SK-N-SH (cell line): ENCODE measurements at regions not wholly inside any gene's neighbourhood (a gene's known extent, or its start where the extent isn't known, plus 50 kb on each side); places are given as distances from the start of the nearest gene placed in this dataset.

Experiments used
- CTCF ChIA-PET: fragments of 300-600, 350-600 bp; formaldehyde crosslinking; extraction: SDS; loops from one replicate; lab custom pipeline; 2021; lab: Yijun Ruan, JAX
- POLR2A ChIA-PET: fragments of 350-600 bp; sonication (Branson Sonifier 250); formaldehyde crosslinking; extraction: SDS; loops from one replicate; lab custom pipeline; 2020; ENCODE audit warnings: antibody characterized with exemption, inconsistent platforms; lab: Yijun Ruan, JAX
- DNase-seq: peaks from one replicate; pipeline ENCODE4 v3.0.0; 2012
- H2AFZ ChIP-seq: fragments of 200-600 bp; sonication (generic); 2 replicates; pipeline ENCODE4 v1.8.1; 2016; ENCODE audit warnings: antibody characterized with exemption, mild to moderate bottlenecking, low read depth
- H3F3A ChIP-seq: fragments of 200-600 bp; sonication (generic); replicated peaks from 2 replicates; pipeline ENCODE3; 2016; ENCODE audit warnings: antibody characterized with exemption, mild to moderate bottlenecking; ENCODE audit not compliant: insufficient read depth
- H3K27ac ChIP-seq, 2 experiments: fragments of 200-500 bp in 1 of 2; fragments of 200-600 bp in 1 of 2; sonication (Bioruptor generic) in 1 of 2; sonication (generic), shearing (Covaris generic) in 1 of 2; 2 replicates each; pipeline versions ENCODE4 v1.5.1 to v1.6.1; 2014 to 2016; ENCODE audit warnings: low read depth in 2 of 2, inconsistent platforms in 1 of 2, low read length in 1 of 2, mild to moderate bottlenecking in 1 of 2, mixed read lengths in 1 of 2
- H3K27me3 ChIP-seq: fragments of 200-600 bp; sonication (generic), shearing (Covaris generic); 2 replicates; pipeline ENCODE4 v1.6.1; 2016; ENCODE audit warnings: mixed run types; ENCODE audit not compliant: insufficient read depth
- H3K36me3 ChIP-seq, 2 experiments: fragments of 200-500 bp in 1 of 2; fragments of 200-600 bp in 1 of 2; sonication (Bioruptor generic) in 1 of 2; sonication (generic) in 1 of 2; replicated peaks in 1 of 2; 2 replicates each; pipeline versions ENCODE3 to v1.5.1; 2014 to 2016; ENCODE audit warnings: low read length in 1 of 2, mild to moderate bottlenecking in 1 of 2; ENCODE audit not compliant: insufficient read depth in 2 of 2, control insufficient read depth in 1 of 2
- H3K4me1 ChIP-seq, 2 experiments: fragments of 200-500 bp in 1 of 2; fragments of 200-600 bp in 1 of 2; sonication (Bioruptor generic) in 1 of 2; sonication (generic), shearing (Covaris generic) in 1 of 2; 2 replicates each; pipeline versions ENCODE4 v1.5.1 to v1.6.1; 2014 to 2016; ENCODE audit warnings: low read depth in 1 of 2, low read length in 1 of 2, mixed run types in 1 of 2; ENCODE audit not compliant: insufficient read depth in 2 of 2, control insufficient read depth in 1 of 2
- H3K4me2 ChIP-seq: fragments of 200-600 bp; sonication (generic), shearing (Covaris generic); 2 replicates; pipeline ENCODE4 v1.6.1; 2017; ENCODE audit warnings: mixed run types
- H3K4me3 ChIP-seq, 2 experiments: fragments of 200-500 bp in 1 of 2; fragments of 200-600 bp in 1 of 2; sonication (Bioruptor generic) in 1 of 2; sonication (generic), shearing (Covaris generic) in 1 of 2; 2 replicates each; pipeline versions ENCODE4 v1.5.1 to v1.8.1; 2014 to 2016; ENCODE audit warnings: low read depth in 2 of 2, inconsistent platforms in 1 of 2, low read length in 1 of 2, mild to moderate bottlenecking in 1 of 2, mixed read lengths in 1 of 2, moderate library complexity in 1 of 2
- H3K79me2 ChIP-seq: fragments of 200-600 bp; sonication (generic); 2 replicates; pipeline ENCODE4 v1.8.1; 2017; ENCODE audit warnings: mild to moderate bottlenecking; ENCODE audit not compliant: insufficient read depth
- H3K9ac ChIP-seq: fragments of 200-600 bp; sonication (generic); 2 replicates; pipeline ENCODE4 v1.6.1; 2017; ENCODE audit warnings: mixed run types
- H3K9me2 ChIP-seq: fragments of 200-600 bp; sonication (generic); 2 replicates; pipeline ENCODE4 v1.6.1; 2017; ENCODE audit warnings: mixed run types
- H3K9me3 ChIP-seq: fragments of 200-600 bp; sonication (generic); 2 replicates; pipeline ENCODE4 v1.6.1; 2017; ENCODE audit warnings: mixed run types, mild to moderate bottlenecking, moderate library complexity
- H4K20me1 ChIP-seq: fragments of 200-600 bp; sonication (generic); 2 replicates; pipeline ENCODE4 v1.6.1; 2017; ENCODE audit warnings: mild to moderate bottlenecking, mixed run types; ENCODE audit not compliant: insufficient read depth
- CHD2 ChIP-seq: fragments of 150-350 bp; IDR thresholded peaks from 2 replicates; pipeline ENCODE4 v1.6.1; 2018; ENCODE audit warnings: low read length; ENCODE audit not compliant: partially characterized antibody
- EP300 ChIP-seq, 2 experiments: IDR thresholded peaks; 2 replicates each; pipeline versions ENCODE4 v1.4.0 to v1.6.1; 2012; ENCODE audit warnings: borderline replicate concordance in 1 of 2, low read depth in 1 of 2, low read length in 1 of 2
- FOXM1 ChIP-seq: IDR thresholded peaks from 2 replicates; pipeline ENCODE4 v1.4.0; 2012; ENCODE audit warnings: low read depth, mild to moderate bottlenecking
- GATA2 ChIP-seq: sonication (generic); formaldehyde crosslinking; IDR thresholded peaks from 2 replicates; pipeline ENCODE4 v1.5.0; 2020; ENCODE audit warnings: mild to moderate bottlenecking, missing genetic modification reagents
- MXI1 ChIP-seq: IDR thresholded peaks from 2 replicates; pipeline ENCODE4 v1.6.1; 2012; ENCODE audit warnings: mild to moderate bottlenecking, low read depth, low read length, improper control_type of control experiment
- NFIC ChIP-seq: IDR thresholded peaks from 2 replicates; pipeline ENCODE4 v1.4.0; 2012; ENCODE audit warnings: borderline replicate concordance
- NRF1 ChIP-seq: IDR thresholded peaks from 2 replicates; pipeline ENCODE4 v1.6.1; 2012; ENCODE audit warnings: low read depth, mild to moderate bottlenecking, low read length
- POLR2AphosphoS5 ChIP-seq: IDR thresholded peaks from 2 replicates; pipeline ENCODE4 v1.6.1; 2012; ENCODE audit warnings: low read depth, low read length
- RFX5 ChIP-seq: IDR thresholded peaks from 2 replicates; pipeline ENCODE4 v1.6.1; 2012; ENCODE audit warnings: mild to moderate bottlenecking, improper control_type of control experiment, low read length
- RXRA ChIP-seq: IDR thresholded peaks from 2 replicates; pipeline ENCODE4 v1.4.0; 2012; ENCODE audit warnings: low read depth, mild to moderate bottlenecking, borderline replicate concordance
- SIN3A ChIP-seq: IDR thresholded peaks from 2 replicates; pipeline ENCODE4 v1.6.1; 2012; ENCODE audit warnings: low read depth, mild to moderate bottlenecking, low read length, moderate library complexity, borderline replicate concordance
- TEAD4 ChIP-seq: IDR thresholded peaks from 2 replicates; pipeline ENCODE4 v1.4.0; 2012; ENCODE audit warnings: mild to moderate bottlenecking, borderline replicate concordance; ENCODE audit not compliant: insufficient read depth
- YY1 ChIP-seq: IDR thresholded peaks from 2 replicates; pipeline ENCODE4 v1.4.0; 2012; ENCODE audit warnings: low read depth, mild to moderate bottlenecking
- WGBS: methylation state at CpG from one replicate; pipeline ENCODE4 v1.1.6; 2017; ENCODE audit warnings: low lambda C conversion rate; 5-methylcytosine and 5-hydroxymethylcytosine counted together
- TF ChIP-seq, protein P1 (sequence below): fragments of 150-350 bp; IDR thresholded peaks from 2 replicates; pipeline ENCODE4 v1.6.1; 2016; ENCODE audit warnings: mild to moderate bottlenecking, low read depth, low read length
- TF ChIP-seq, protein P2 (sequence below): fragments of 200-600 bp; sonication (generic); IDR thresholded peaks from 2 replicates; pipeline ENCODE4 v1.6.1; 2017; ENCODE audit warnings: antibody characterized with exemption, mild to moderate bottlenecking, moderate library complexity
- TF ChIP-seq, protein P3 (sequence below): IDR thresholded peaks from 2 replicates; pipeline ENCODE4 v1.4.0; 2012; ENCODE audit warnings: low read depth
- TF ChIP-seq, protein P4 (sequence below): IDR thresholded peaks from 2 replicates; pipeline ENCODE4; 2012

DNA sequence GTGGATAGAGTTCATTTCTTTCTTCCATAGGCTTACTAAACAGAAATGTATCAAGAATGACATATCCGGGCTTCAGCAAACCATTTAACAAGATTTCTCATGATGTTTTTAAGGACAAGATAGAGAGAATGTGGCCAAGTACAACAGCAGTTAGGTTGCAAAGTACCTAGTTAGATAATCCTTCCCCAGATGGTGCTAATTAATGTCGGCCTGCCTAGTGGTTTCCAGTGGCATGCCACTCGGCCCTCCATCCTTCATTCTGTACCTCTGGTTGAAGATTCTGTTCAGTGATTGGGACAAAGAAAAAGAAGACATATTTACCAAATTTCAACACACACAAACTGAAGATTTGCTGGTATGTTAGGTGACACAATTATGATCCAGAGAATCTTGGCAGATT is 212.1 kb downstream of the MACC1 start (continued):
- TF ChIP-seq YY1 = no peak

DNA sequence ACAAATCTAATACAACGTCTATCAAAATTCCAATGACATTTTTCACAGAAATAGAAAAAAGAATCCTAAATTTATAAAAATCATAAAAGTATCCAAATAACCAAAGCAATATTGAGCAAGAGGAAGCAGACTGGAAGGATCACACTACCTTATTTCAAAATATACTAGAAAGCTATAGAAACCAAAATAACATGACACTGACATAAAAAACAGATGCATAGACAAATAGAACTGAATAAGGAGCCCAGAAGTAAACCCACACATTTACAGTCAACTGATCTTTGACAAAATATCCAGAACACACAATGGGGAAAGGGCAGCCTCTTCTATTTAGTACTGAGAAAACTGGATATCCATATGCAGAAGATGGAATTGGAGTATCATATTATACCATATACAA is 217.5 kb downstream of the MACC1 start:
- Histone ChIP-seq H4K20me1 (no peaks in the 10 kb centered on the region), H2AFZ (no peak overlapping the region), H3K4me2 (no peak overlapping the region)
- no peak for DNase-seq
- CTCF ChIA-PET = no interaction called here
- no peak for TF ChIP-seq CHD2
- no peak for TF ChIP-seq RXRA
- TF ChIP-seq, all 33 proteins: peak for 0
- no peaks in the 10 kb centered on the region for H3F3A ChIP-seq
- H3K9me2 ChIP-seq = 0 out of 2 replicates have a peak, but pooled peaks cover 3% of the 10 kb centered on the region
- H3K79me2 ChIP-seq = no peaks in the 10 kb centered on the region
- no peak overlapping the region for H3K4me3 ChIP-seq
- WGBS = 4% methylated on average over 1 of the region's 1 CpG
- H3K27ac ChIP-seq = no peak overlapping the region
- no peaks in the 10 kb centered on the region for H3K4me1 ChIP-seq
- POLR2A ChIA-PET = no interaction called here
- H3K36me3 ChIP-seq = no peaks in the 10 kb centered on the region
- no peak overlapping the region for H3K9ac ChIP-seq
- no peaks in the 10 kb centered on the region; the same call in 1 of the 2 replicates for H3K27me3 ChIP-seq
- H3K9me3 ChIP-seq = no peaks in the 10 kb centered on the region

DNA sequence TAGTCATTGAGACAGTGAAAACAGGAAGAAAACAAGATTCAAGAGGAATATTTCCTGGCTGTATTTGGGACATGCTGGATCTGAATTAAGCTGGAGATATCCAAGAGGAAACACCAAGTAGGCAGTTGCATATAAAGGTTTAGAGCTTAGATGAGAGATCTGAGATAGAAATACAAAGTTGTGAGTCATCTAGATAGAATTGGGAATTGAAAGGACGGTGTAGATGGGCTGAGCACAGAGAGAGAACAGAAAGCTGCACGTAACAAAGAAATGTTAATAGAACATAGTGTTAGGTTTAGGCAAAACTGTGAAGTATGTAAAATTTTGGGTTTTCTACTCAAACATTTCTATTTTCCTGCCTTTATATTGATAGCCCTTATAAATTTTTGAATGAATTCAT is 218.5 kb upstream of the TMEM196 start:
- H3K9me2 ChIP-seq = no peaks in the 10 kb centered on the region
- no peak overlapping the region for H3K4me3 ChIP-seq
- TF ChIP-seq NFIC = no peak
- TF ChIP-seq TEAD4 = no peak
- TF ChIP-seq EP300 (IDR thresholded peaks at IDR 0.05; ENCODE audit: borderline replicate concordance in 1 of 2, low read depth in 1 of 2, low read length in 1 of 2) = no peak
- no peak for TF ChIP-seq NRF1
- TF ChIP-seq, protein P1, sequence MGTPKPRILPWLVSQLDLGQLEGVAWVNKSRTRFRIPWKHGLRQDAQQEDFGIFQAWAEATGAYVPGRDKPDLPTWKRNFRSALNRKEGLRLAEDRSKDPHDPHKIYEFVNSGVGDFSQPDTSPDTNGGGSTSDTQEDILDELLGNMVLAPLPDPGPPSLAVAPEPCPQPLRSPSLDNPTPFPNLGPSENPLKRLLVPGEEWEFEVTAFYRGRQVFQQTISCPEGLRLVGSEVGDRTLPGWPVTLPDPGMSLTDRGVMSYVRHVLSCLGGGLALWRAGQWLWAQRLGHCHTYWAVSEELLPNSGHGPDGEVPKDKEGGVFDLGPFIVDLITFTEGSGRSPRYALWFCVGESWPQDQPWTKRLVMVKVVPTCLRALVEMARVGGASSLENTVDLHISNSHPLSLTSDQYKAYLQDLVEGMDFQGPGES = no peak
- no peak for TF ChIP-seq SIN3A
- no peak for TF ChIP-seq GATA2 (CRISPR knock-in tag)
- no peak for TF ChIP-seq YY1
- POLR2A ChIA-PET = no interaction called here
- CTCF ChIA-PET = interaction anchor here (1.3 kb wide), 2 partner anchors 605 to 606 kb away, joined by 4 to 7 read pairs; no protein-coding TSS in a partner anchor
- DNase-seq = no peak
- H3K79me2 ChIP-seq = no peaks in the 10 kb centered on the region
- no peak overlapping the region for H2AFZ ChIP-seq
- H3K9ac ChIP-seq = no peak overlapping the region
- H4K20me1 ChIP-seq = no peaks in the 10 kb centered on the region
- WGBS = 14% methylated on average over 2 of the region's 2 CpGs
- no peaks in the 10 kb centered on the region for H3K36me3 ChIP-seq
- no peaks in the 10 kb centered on the region for H3K9me3 ChIP-seq
- H3K27me3 ChIP-seq = no peaks in the 10 kb centered on the region
- no peak overlapping the region for H3K4me2 ChIP-seq
- H3K4me1 ChIP-seq = no peaks in the 10 kb centered on the region
- H3F3A ChIP-seq = no peaks in the 10 kb centered on the region
- no peak overlapping the region for H3K27ac ChIP-seq

DNA sequence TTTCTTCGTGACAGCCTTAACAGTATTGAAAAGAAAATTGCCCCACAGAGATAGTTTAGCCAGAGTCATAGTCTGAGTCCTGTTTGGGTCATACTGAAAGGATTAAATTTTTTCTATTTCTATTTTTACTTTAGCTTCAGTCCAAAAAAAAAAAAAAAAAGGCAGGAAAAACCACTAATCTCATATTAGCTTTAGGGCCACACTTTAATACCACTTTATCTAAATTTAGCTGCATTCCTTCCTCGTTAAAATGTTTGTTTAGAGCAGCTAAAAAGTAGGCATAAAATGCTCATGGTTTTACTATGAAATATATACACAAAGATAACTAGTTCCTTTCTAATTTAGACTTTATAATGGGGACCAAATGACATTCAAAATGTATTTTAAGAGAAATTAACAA is 216.5 kb upstream of the TMEM196 start:
- CTCF ChIA-PET = interaction anchor here (0.9 to 1.2 kb wide), 3 partner anchors 17 to 104 kb away, joined by 3 to 4 read pairs (median 3); no protein-coding TSS in a partner anchor
- WGBS = 12% methylated on average over 2 of the region's 2 CpGs
- TF ChIP-seq MXI1 (no peak), NRF1 (no peak), FOXM1 (no peak), RXRA (no peak), YY1 (no peak), CHD2 (no peak), POLR2AphosphoS5 (no peak), RFX5 (no peak)
- TF ChIP-seq, protein P2, sequence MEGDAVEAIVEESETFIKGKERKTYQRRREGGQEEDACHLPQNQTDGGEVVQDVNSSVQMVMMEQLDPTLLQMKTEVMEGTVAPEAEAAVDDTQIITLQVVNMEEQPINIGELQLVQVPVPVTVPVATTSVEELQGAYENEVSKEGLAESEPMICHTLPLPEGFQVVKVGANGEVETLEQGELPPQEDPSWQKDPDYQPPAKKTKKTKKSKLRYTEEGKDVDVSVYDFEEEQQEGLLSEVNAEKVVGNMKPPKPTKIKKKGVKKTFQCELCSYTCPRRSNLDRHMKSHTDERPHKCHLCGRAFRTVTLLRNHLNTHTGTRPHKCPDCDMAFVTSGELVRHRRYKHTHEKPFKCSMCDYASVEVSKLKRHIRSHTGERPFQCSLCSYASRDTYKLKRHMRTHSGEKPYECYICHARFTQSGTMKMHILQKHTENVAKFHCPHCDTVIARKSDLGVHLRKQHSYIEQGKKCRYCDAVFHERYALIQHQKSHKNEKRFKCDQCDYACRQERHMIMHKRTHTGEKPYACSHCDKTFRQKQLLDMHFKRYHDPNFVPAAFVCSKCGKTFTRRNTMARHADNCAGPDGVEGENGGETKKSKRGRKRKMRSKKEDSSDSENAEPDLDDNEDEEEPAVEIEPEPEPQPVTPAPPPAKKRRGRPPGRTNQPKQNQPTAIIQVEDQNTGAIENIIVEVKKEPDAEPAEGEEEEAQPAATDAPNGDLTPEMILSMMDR = no peak
- TF ChIP-seq, protein P3, sequence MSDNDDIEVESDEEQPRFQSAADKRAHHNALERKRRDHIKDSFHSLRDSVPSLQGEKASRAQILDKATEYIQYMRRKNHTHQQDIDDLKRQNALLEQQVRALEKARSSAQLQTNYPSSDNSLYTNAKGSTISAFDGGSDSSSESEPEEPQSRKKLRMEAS = no peak
- TF ChIP-seq, protein P4, sequence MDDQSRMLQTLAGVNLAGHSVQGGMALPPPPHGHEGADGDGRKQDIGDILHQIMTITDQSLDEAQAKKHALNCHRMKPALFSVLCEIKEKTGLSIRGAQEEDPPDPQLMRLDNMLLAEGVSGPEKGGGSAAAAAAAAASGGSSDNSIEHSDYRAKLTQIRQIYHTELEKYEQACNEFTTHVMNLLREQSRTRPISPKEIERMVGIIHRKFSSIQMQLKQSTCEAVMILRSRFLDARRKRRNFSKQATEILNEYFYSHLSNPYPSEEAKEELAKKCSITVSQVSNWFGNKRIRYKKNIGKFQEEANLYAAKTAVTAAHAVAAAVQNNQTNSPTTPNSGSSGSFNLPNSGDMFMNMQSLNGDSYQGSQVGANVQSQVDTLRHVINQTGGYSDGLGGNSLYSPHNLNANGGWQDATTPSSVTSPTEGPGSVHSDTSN = no peak

More for the DNA sequence above, 216.5 kb upstream of the TMEM196 start:
- Histone ChIP-seq H3K4me3 (no peak overlapping the region), H3K9me2 (no peaks in the 10 kb centered on the region), H3K36me3 (no peaks in the 10 kb centered on the region), H2AFZ (no peak overlapping the region), H3K4me1 (no peaks in the 10 kb centered on the region), H3K4me2 (no peak overlapping the region), H3K27ac (no peak overlapping the region), H3K79me2 (no peaks in the 10 kb centered on the region), H3F3A (no peaks in the 10 kb centered on the region), H4K20me1 (no peaks in the 10 kb centered on the region), H3K9me3 (no peaks in the 10 kb centered on the region), H3K9ac (no peak overlapping the region), H3K27me3 (no peaks in the 10 kb centered on the region)
- DNase-seq = no peak
- POLR2A ChIA-PET = no interaction called here
